ENCODE measurements at regions not wholly inside any gene's neighbourhood (a gene's known extent, or its start where the extent isn't known, plus 50 kb on each side); places are given as distances from the start of the nearest gene placed in this dataset.
A peak's percentile ranks its signal among the peaks of the same experiment; 100 is the strongest.
"Not testable (repeated sequence)": the region's sequence is repeated elsewhere in the genome, so short reads cannot be mapped to it uniquely, and the experiment has no call there.

GRCh38 chr7:148503900-148504487 is 86.6 kb upstream of the C7orf33 start:
- Histone ChIP-seq H3K27me3 (no peaks in the 10 kb centered on the region), H3K4me3 (no peak overlapping the region), H3K36me3 (no peaks in the 10 kb centered on the region), H3K4me1 (no peaks in the 10 kb centered on the region), H3K27ac (no peak overlapping the region), H3K9me3 (no peaks in the 10 kb centered on the region)
- 15% methylated on average over 3 of the region's 3 CpGs for WGBS (ENCODE audit: insufficient coverage, low coverage, low lambda C conversion rate, missing lambda C conversion rate)
- intact Hi-C loops (cut with DNase I) = loop anchor here in 1 of 2 donors (10.0 kb wide), 1 partner anchor 461 kb away; no protein-coding TSS in a partner anchor
- ATAC-seq = peak; percentile 46 to 67 (median 52)
- TF ChIP-seq POLR2A (IDR thresholded peaks at IDR 0.05) = no peak
- peak; percentile 71 to 78 (median 74) for TF ChIP-seq CTCF (IDR thresholded peaks at IDR 0.05)
- no peak for DNase-seq

GRCh38 chr7:148505645-148506375 is 84.8 kb upstream of the C7orf33 start:
- ATAC-seq (no peak), DNase-seq (no peak)
- no peak for TF ChIP-seq CTCF (IDR thresholded peaks at IDR 0.05)
- TF ChIP-seq POLR2A (IDR thresholded peaks at IDR 0.05) = no peak
- no peaks in the 10 kb centered on the region for H3K9me3 ChIP-seq
- no peak overlapping the region for H3K4me3 ChIP-seq
- no peaks in the 10 kb centered on the region for H3K27me3 ChIP-seq
- WGBS (ENCODE audit: insufficient coverage, low coverage, low lambda C conversion rate, missing lambda C conversion rate) = 49% methylated on average over 7 of the region's 7 CpGs
- no peaks in the 10 kb centered on the region for H3K4me1 ChIP-seq
- intact Hi-C loops (cut with DNase I) = loop anchor here (5.0 to 10.0 kb wide), 2 partner anchors 459 to 461 kb away; no protein-coding TSS in a partner anchor
- H3K27ac ChIP-seq = no peak overlapping the region
- H3K36me3 ChIP-seq = no peaks in the 10 kb centered on the region

- not testable (repeated sequence) for H3K4me1 ChIP-seq, H3K4me3 ChIP-seq, H3K9me3 ChIP-seq, H3K27ac ChIP-seq, DNase-seq, H3K27me3 ChIP-seq, H3K36me3 ChIP-seq, ATAC-seq
- 80% methylated on average over 7 of the region's 7 CpGs for WGBS (ENCODE audit: insufficient coverage, low coverage, low lambda C conversion rate, missing lambda C conversion rate)
- intact Hi-C loops (cut with DNase I) = loop anchor here (5.0 to 10.0 kb wide), 2 partner anchors 458 to 460 kb away; no protein-coding TSS in a partner anchor
Observed at GRCh38 chr7:148507064-148507573, 83.4 kb upstream of the C7orf33 start.

- Histone ChIP-seq H3K9me3 (no peaks in the 10 kb centered on the region), H3K27ac (no peak overlapping the region), H3K36me3 (no peaks in the 10 kb centered on the region), H3K4me1 (no peaks in the 10 kb centered on the region), H3K27me3 (no peaks in the 10 kb centered on the region), H3K4me3 (no peak overlapping the region)
- intact Hi-C loops (cut with DNase I) = loop anchor here (5.0 to 10.0 kb wide), 2 partner anchors 457 to 460 kb away; no protein-coding TSS in a partner anchor
- DNase-seq (no peak), ATAC-seq (no peak)
- 67% methylated on average over 7 of the region's 7 CpGs for WGBS (ENCODE audit: insufficient coverage, low coverage, low lambda C conversion rate, missing lambda C conversion rate)
- TF ChIP-seq POLR2A (IDR thresholded peaks at IDR 0.05) = no peak
- no peak for TF ChIP-seq CTCF (IDR thresholded peaks at IDR 0.05)
Observed at GRCh38 chr7:148507787-148508186, 82.8 kb upstream of the C7orf33 start.

- intact Hi-C loops (cut with DNase I) = no loop called here
- Histone ChIP-seq H3K36me3 (no peaks in the 10 kb centered on the region), H3K9me3 (no peaks in the 10 kb centered on the region), H3K27ac (no peak overlapping the region), H3K27me3 (no peaks in the 10 kb centered on the region), H3K4me1 (no peaks in the 10 kb centered on the region), H3K4me3 (no peak overlapping the region)
- TF ChIP-seq CTCF (IDR thresholded peaks at IDR 0.05) (no peak), POLR2A (IDR thresholded peaks at IDR 0.05) (no peak)
- ATAC-seq = no peak
- WGBS (ENCODE audit: insufficient coverage, low coverage, low lambda C conversion rate, missing lambda C conversion rate) = 64% methylated on average over 4 of the region's 4 CpGs
- no peak for DNase-seq
Observed at GRCh38 chr7:148514236-148514635, 76.3 kb upstream of the C7orf33 start.
